ENCODE measurements at regions not wholly inside any gene's neighbourhood (a gene's known extent, or its start where the extent isn't known, plus 50 kb on each side); places are given as distances from the start of the nearest gene placed in this dataset.

DNA sequence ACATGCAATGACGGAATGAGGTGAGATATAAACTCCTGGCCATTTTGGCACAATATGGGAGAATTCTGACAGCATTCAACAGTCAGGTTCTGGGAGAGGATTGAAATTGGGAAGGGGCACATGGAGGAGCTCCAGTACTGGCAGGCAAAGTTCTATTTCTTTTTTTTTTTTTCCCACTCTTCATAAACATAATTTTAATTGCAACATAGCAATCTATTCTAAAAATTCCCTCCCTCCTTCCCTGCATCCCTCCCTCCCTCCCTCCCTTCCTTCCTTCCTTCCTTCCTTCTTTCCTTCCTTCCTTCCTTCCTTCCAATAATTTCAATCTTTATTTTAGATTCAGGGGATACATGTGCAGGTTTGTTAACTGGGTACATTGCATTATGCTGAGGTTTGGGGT, 93.2 kb downstream of the PTCSC3 start:
- H3K36me3 ChIP-seq: no peaks in the 10 kb centered on the region
- no peaks in the 10 kb centered on the region; the same call in none of the 2 replicates for H3K27me3 ChIP-seq
- no peak overlapping the region for H3K4me3 ChIP-seq (ENCODE audit: low read depth, low read length)
- H3K4me1 ChIP-seq: 0 out of 2 replicates have a peak, but pooled peaks cover 5% of the 10 kb centered on the region
- H3K9me3 ChIP-seq: no peaks in the 10 kb centered on the region
- no peak for DNase-seq
- TF ChIP-seq, protein P1, sequence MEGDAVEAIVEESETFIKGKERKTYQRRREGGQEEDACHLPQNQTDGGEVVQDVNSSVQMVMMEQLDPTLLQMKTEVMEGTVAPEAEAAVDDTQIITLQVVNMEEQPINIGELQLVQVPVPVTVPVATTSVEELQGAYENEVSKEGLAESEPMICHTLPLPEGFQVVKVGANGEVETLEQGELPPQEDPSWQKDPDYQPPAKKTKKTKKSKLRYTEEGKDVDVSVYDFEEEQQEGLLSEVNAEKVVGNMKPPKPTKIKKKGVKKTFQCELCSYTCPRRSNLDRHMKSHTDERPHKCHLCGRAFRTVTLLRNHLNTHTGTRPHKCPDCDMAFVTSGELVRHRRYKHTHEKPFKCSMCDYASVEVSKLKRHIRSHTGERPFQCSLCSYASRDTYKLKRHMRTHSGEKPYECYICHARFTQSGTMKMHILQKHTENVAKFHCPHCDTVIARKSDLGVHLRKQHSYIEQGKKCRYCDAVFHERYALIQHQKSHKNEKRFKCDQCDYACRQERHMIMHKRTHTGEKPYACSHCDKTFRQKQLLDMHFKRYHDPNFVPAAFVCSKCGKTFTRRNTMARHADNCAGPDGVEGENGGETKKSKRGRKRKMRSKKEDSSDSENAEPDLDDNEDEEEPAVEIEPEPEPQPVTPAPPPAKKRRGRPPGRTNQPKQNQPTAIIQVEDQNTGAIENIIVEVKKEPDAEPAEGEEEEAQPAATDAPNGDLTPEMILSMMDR (IDR thresholded peaks at IDR 0.05; ENCODE audit: low read depth, low read length): no peak

DNA sequence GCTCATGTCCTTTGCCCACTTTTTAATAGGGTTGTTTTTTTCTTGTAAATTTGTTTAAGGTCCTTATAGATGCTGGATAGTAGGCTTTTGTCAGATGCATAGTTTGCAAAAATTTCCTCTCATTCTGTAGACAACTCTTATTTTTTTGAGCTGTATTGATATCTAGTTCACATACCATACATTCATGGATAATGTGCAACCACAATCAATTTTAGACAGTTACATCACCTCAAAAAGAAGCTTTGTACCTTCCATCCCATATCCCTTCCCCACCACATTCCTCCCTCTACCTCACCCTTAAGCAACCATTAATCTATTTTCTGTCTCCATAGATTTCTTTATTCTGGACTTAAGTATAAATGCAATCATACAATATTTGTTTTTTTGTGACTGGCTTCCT, 98.4 kb downstream of the PTCSC3 start:
- no peaks in the 10 kb centered on the region; the same call in none of the 2 replicates for H3K27me3 ChIP-seq
- H3K4me3 ChIP-seq (ENCODE audit: low read depth, low read length): no peak overlapping the region
- no peak for DNase-seq

DNA sequence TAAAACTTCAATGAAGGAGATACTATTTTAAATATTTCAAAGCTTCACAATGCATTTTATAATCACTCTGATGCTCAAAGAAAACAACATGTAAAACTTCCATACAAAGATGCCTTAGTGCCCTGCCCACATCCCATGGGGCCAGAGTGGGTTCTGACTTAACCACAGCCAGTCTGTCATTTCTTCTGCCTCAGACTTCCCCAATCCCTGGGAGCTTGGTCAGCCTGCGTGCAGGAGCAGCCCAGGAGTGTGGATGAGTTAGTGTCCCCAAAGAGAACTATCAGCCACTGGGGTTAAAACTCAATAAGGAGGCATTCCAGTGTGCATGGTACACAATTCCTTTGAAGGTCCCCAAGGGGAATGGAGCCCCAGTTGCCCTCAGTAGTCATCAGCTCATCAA, 100.3 kb downstream of the PTCSC3 start:
- TF ChIP-seq, protein P1 (IDR thresholded peaks at IDR 0.05; ENCODE audit: low read depth, low read length): no peak
- DNase-seq: no peak
- no peaks in the 10 kb centered on the region; the same call in none of the 2 replicates for H3K27me3 ChIP-seq
- no peaks in the 10 kb centered on the region for H3K36me3 ChIP-seq
- H3K9me3 ChIP-seq: no peaks in the 10 kb centered on the region
- H3K4me1 ChIP-seq: no peaks in the 10 kb centered on the region
- H3K4me3 ChIP-seq (ENCODE audit: low read depth, low read length): no peak overlapping the region

More for the DNA sequence above, 98.4 kb downstream of the PTCSC3 start:
- no peaks in the 10 kb centered on the region for H3K4me1 ChIP-seq
- no peaks in the 10 kb centered on the region for H3K36me3 ChIP-seq
- no peaks in the 10 kb centered on the region for H3K9me3 ChIP-seq
- TF ChIP-seq, protein P1 (IDR thresholded peaks at IDR 0.05; ENCODE audit: low read depth, low read length): no peak

- Histone ChIP-seq H3K4me1 (no peaks in the 10 kb centered on the region), H3K9me3 (no peaks in the 10 kb centered on the region), H3K4me3 (ENCODE audit: low read depth, low read length) (no peak overlapping the region), H3K36me3 (no peaks in the 10 kb centered on the region), H3K27me3 (no peaks in the 10 kb centered on the region; the same call in none of the 2 replicates)
- DNase-seq: no peak
- TF ChIP-seq, protein P1 (IDR thresholded peaks at IDR 0.05; ENCODE audit: low read depth, low read length): no peak
Measured at GRCh38 chr14:36075203-36075602, 101.3 kb downstream of the PTCSC3 start.

- DNase-seq: no peak
Measured at GRCh38 chr14:36070720-36071043, 105.8 kb downstream of the PTCSC3 start.

GRCh38 chr14:36070031-36070719, 106.3 kb downstream of the PTCSC3 start:
- Histone ChIP-seq H3K4me1 (no peaks in the 10 kb centered on the region), H3K4me3 (ENCODE audit: low read depth, low read length) (no peak overlapping the region), H3K36me3 (no peaks in the 10 kb centered on the region), H3K9me3 (no peaks in the 10 kb centered on the region), H3K27me3 (no peaks in the 10 kb centered on the region)
- TF ChIP-seq, protein P1 (IDR thresholded peaks at IDR 0.05; ENCODE audit: low read depth, low read length): peak; percentile 90
- peak; percentile 78 for DNase-seq

More at GRCh38 chr14:36070720-36071043, 105.8 kb downstream of the PTCSC3 start:
- Histone ChIP-seq H3K4me1 (no peaks in the 10 kb centered on the region), H3K4me3 (ENCODE audit: low read depth, low read length) (no peak overlapping the region), H3K9me3 (no peaks in the 10 kb centered on the region), H3K27me3 (no peaks in the 10 kb centered on the region), H3K36me3 (no peaks in the 10 kb centered on the region)
- TF ChIP-seq, protein P1 (IDR thresholded peaks at IDR 0.05; ENCODE audit: low read depth, low read length): no peak
